OCI-LY3 (cell line): ENCODE measurements at regions not wholly inside any gene's neighbourhood (a gene's known extent, or its start where the extent isn't known, plus 50 kb on each side); places are given as distances from the start of the nearest gene placed in this dataset.

ENCODE experiments used
- EZH2phosphoT487 ChIP-seq: fragments of 200-600 bp; shearing (Covaris generic); IDR thresholded peaks from 2 replicates; pipeline ENCODE4 v1.6.1; 2018; ENCODE audit warnings: antibody characterized with exemption, mixed run types, low read depth
- TF ChIP-seq, protein P1 (sequence below): fragments of 200-600, 300-600 bp; sonication (generic); IDR thresholded peaks from 2 replicates; pipeline ENCODE4 v1.5.1; 2014; ENCODE audit warnings: antibody characterized with exemption, low read length, low read depth

DNA sequence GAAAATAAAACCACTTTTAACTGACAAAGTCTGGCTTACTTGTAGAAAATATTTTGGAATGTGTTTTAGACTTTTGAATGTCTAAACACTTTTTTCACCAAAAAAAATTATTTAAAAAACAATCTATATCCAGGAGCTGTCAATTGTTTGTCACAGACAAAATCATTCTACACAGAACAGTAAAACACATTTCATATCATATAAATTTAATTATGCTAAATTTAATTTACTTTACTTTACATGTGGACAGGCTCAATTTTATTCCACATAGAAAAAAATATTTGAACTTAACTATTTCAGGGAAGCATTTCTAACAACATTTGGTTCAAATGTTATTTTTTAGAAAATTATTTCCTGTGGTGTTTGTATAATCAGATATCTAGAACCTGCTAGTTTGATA is 1417.0 kb downstream of the ZPLD1 start:
- TF ChIP-seq, protein P1, sequence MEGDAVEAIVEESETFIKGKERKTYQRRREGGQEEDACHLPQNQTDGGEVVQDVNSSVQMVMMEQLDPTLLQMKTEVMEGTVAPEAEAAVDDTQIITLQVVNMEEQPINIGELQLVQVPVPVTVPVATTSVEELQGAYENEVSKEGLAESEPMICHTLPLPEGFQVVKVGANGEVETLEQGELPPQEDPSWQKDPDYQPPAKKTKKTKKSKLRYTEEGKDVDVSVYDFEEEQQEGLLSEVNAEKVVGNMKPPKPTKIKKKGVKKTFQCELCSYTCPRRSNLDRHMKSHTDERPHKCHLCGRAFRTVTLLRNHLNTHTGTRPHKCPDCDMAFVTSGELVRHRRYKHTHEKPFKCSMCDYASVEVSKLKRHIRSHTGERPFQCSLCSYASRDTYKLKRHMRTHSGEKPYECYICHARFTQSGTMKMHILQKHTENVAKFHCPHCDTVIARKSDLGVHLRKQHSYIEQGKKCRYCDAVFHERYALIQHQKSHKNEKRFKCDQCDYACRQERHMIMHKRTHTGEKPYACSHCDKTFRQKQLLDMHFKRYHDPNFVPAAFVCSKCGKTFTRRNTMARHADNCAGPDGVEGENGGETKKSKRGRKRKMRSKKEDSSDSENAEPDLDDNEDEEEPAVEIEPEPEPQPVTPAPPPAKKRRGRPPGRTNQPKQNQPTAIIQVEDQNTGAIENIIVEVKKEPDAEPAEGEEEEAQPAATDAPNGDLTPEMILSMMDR = no peak
- no peak for TF ChIP-seq EZH2phosphoT487
